GM19023 (cell line): ENCODE measurements at regions not wholly inside any gene's neighbourhood (a gene's known extent, or its start where the extent isn't known, plus 50 kb on each side); places are given as distances from the start of the nearest gene placed in this dataset.
"Not testable (repeated sequence)": the region's sequence is repeated elsewhere in the genome, so short reads cannot be mapped to it uniquely, and the experiment has no call there.

ENCODE experiments used
- ATAC-seq: cut with Tn5 transposase; IDR thresholded peaks from one replicate; pipeline ENCODE4 v1.9.1; 2021; ENCODE audit warnings: mild to moderate bottlenecking, moderate library complexity; ENCODE audit not compliant: unreplicated experiment

DNA sequence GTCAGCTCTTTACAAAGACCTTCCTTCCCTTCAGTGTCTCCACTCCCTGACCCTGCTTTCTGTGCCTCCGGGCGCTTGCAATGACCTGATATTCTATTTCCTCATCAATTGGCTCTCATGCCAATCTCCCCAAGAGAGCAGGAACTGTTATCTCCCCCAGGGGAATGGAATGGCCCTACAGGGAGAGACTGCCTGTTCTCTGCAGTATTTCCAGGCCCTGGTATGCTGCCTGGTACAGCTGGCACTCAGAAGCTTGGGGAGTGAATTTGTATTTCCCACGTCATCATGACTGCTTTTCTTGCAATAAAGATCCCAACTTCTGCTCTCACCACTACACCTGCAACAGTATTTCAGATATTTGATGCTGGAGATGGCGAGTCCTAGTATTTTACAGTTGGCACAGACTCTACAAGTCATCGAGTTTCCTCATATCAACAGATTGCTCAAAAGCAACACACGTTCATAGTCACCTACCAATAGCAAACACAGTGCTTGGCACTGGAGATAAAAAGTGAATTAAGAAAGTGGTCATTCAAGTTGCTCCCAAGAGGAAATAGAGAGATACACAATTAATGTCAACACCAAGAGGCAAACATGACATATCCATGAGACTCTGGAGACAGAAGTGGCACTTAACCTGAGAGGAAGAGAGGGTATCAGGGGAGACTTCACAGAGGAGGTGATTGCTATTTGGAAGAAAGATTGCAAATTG, 90.5 kb upstream of the EGFL6 start:
- no peak for ATAC-seq

DNA sequence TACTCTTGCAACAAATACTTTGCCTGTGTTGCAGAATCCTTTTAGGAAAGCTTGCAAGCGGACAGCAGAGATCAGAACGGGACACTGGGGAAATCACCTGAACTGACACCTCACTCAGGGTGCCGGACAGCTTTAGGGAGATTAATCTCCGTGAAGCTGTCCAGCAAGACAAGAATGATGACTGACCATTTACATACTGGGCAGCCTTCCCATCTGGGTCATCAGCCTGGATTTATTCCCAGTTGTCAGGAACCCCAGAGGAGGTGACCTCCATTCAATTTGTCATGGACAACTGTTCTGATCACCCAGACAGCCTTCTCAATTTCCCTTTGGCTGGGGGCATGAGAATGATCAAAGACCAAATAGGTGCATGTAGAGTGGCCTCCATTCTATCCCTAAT, 93.0 kb upstream of the EGFL6 start:
- no peak for ATAC-seq

DNA sequence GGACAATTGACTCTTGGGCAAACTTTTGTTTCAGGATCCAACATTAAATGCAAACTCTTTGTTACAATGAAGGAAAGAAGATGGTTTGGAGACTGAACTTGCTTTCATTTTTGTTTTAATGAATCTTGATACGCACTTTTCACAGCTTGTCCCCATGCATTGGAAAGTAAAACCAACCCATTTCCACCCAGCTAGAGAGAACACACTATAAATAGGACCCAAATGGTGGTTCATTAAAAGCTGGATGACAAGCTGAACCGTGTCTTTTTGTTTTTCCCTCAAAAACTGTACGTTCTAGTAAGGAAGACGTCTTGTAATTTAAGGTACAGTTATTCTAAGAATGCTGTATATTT, 95.3 kb upstream of the EGFL6 start:
- ATAC-seq = peak; percentile 43

DNA sequence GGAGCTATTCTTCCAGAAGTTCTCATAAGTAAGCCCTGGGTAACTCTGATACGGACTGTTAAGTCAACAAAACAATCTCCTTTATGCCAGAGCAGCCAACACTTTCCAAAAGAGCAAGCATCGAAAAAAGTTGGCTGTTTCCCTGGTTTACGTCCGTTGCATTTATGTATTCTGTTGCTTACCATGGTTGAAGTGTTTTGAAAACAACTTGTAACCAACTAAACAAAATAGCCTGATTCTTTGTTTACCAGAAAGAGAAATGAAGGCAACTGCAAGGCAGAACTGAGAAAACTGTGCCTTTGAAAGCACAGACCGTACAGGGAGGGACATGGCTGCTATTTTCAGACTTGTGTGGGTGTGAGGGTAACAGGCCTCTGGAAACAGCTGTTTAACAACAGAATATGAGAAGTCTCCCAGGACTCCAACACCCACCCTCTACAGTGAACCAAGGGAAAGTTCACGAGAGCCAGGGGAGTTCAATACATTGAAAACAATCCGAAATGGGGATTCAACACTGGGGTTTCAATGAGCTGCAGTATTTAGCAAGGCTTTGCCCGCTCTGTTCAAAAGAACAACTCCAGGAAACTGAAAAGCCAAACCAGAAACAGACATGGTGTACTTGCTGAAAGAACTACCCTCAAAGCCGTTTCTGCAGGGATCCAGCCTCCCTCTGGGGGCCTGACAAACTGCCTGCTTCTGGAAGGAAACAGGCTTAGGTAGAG, 95.8 kb upstream of the EGFL6 start:
- peak; percentile 82 for ATAC-seq

- ATAC-seq = no peak
These were observed 96.4 kb upstream of the EGFL6 start for GRCh38 chrX:13472975-13473374.

DNA sequence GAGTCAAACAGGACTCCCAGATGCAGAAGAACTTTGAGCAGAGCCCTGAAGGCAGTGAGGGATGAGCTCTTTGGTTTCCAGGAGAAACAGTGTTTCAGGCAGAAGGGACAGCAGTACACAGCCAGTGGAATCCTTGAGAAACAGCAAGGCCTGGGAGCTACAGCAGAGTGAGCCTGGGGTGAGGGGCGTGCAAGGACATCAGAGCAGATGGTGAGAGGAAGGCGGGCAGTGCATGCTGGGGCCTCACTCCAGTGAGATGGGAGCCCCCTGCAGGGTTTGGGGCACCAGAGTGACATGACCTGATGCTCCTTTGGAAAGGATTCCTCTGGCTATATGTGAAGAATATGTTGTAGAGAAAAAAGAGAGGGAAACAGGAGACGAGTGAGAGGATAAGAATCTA, 98.1 kb upstream of the EGFL6 start:
- ATAC-seq = no peak

- no peak for ATAC-seq
These were observed 98.8 kb upstream of the EGFL6 start for GRCh38 chrX:13470685-13470977.

GRCh38 chrX:13469963-13470684, 99.3 kb upstream of the EGFL6 start:
- no peak for ATAC-seq

- ATAC-seq = no peak
These were observed 101.3 kb upstream of the EGFL6 start for GRCh38 chrX:13468096-13468495.

- ATAC-seq = no peak
These were observed 102.2 kb upstream of the EGFL6 start for GRCh38 chrX:13467243-13467642.

DNA sequence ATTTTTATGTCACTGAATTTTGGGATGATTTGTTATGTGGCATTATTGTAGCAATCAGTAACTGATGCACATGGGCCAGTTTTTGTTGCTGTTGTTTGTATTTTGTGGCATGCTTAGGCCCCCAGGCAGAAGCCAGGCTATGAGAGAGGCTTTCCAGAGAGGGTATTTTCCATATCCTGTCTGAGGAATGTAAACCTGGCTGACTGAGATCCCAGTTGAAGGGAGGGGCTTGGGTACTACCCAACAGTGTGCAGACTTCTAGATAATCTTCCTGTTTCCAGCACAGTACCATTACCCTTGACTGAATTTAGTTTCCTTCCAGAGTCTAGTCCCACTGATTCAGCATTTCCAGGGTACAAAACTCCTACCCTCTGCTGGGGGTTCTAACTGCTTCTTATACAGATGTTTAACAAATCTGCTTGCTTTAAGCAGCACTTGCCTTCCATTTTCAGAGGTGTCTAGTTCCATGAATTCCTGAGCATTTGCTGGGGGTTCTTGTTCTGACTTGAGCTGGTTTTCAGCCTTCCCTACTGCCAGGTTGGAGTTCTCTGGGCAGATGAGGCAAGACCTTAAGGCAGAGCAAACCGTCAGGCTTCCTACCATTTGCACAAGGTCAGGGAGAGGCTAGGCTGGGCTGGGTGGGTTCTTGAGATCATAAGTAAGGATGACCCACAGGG, 104.7 kb upstream of the EGFL6 start:
- ATAC-seq = no peak

- no peak for ATAC-seq
These were observed 105.8 kb upstream of the EGFL6 start for GRCh38 chrX:13463608-13464007.

DNA sequence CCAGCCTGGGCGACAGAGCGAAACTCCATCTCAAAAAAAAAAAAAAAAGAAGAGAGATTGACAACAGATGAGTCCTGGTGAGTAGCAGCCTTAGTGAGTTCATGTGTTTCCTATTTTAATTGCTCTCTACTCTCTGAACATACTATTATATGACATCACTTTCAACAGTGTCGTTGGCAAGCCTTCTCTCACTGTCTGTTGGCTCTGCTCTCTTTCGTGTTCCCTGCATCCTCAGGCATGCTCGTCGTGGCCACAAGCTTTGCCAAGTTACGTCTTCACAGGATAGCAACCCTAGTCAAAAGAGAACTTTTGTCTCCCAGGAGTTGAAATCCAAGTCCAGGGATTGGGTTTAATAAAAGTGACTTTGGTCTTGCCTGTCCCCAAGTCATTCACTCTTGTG, 117.1 kb upstream of the EGFL6 start:
- no peak for ATAC-seq

GRCh38 chrX:13449441-13449840, 120.0 kb upstream of the EGFL6 start:
- no peak for ATAC-seq

GRCh38 chrX:13448941-13449340, 120.5 kb upstream of the EGFL6 start:
- ATAC-seq = no peak

GRCh38 chrX:13441608-13442007, 121.8 kb upstream of the ATXN3L start:
- not testable (repeated sequence) for ATAC-seq

DNA sequence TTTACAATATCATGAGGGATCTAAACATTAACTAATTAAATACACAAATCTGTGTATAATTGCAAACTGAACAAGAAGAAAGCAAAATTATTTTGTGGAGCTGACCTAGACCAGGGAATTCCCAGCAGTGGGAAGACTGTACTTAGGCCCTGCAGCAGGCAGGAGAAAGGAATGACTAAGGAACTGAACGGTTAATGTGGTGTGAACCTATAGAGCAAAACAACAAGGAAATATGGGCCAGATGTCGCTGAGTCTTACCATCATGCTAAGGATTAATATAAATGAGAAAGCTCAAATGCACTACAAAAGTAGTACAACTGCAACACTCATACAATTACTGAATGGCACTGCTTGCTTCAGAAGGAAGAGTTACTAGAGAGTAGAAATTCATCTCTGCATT, 120.3 kb upstream of the ATXN3L start:
- no peak for ATAC-seq

DNA sequence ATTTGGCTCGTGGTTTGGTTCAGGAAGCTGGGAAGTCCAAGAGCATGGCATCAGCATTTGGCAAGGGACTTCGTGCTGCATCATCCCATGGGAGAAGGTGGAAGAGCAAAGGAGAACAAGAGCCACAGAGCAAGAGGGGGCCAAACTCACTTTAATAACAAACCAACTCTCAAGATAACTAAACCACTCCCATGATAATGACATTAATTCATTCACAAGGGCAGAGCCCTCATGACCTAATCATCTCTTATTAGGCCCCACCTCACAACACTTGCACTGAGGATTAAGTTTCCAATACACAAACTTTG, 113.4 kb upstream of the ATXN3L start:
- ATAC-seq = no peak

GRCh38 chrX:13432414-13433297, 112.8 kb upstream of the ATXN3L start:
- no peak for ATAC-seq

GRCh38 chrX:13430136-13430827, 110.4 kb upstream of the ATXN3L start:
- ATAC-seq = no peak
